ENCODE measurements at regions not wholly inside any gene's neighbourhood (a gene's known extent, or its start where the extent isn't known, plus 50 kb on each side); places are given as distances from the start of the nearest gene placed in this dataset.

DNA sequence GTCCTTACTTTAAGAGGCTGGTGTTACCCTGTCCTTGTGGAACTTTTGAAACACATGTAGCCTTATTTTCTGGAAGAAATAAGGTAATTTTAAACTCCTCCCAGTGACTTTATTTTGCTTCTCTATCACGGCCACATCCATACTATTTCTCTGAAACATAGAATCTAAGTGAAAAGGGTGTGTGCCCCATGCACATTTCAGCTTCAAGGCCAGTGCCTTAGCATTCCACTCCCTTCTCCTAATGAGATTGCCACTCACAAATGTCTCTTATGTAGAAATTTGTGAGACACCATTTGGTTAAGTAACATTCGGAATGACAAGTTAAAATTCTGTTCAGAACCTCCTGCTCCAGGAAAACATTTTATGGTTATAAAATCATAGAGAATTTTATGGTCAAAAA lies 562.7 kb downstream of the TUSC7 start:
- TF ChIP-seq, protein P1, sequence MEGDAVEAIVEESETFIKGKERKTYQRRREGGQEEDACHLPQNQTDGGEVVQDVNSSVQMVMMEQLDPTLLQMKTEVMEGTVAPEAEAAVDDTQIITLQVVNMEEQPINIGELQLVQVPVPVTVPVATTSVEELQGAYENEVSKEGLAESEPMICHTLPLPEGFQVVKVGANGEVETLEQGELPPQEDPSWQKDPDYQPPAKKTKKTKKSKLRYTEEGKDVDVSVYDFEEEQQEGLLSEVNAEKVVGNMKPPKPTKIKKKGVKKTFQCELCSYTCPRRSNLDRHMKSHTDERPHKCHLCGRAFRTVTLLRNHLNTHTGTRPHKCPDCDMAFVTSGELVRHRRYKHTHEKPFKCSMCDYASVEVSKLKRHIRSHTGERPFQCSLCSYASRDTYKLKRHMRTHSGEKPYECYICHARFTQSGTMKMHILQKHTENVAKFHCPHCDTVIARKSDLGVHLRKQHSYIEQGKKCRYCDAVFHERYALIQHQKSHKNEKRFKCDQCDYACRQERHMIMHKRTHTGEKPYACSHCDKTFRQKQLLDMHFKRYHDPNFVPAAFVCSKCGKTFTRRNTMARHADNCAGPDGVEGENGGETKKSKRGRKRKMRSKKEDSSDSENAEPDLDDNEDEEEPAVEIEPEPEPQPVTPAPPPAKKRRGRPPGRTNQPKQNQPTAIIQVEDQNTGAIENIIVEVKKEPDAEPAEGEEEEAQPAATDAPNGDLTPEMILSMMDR (IDR thresholded peaks at IDR 0.05 in 4 of 5, conservative IDR thresholded peaks at IDR 0.05 in 1 of 5) = no peak
- TF ChIP-seq POLR2A (IDR thresholded peaks at IDR 0.05) = no peak

All from gastrocnemius medialis (tissue), 4 donors.